ENCODE measurements at regions not wholly inside any gene's neighbourhood (a gene's known extent, or its start where the extent isn't known, plus 50 kb on each side); places are given as distances from the start of the nearest gene placed in this dataset.
"Not testable (repeated sequence)": the region's sequence is repeated elsewhere in the genome, so short reads cannot be mapped to it uniquely, and the experiment has no call there.

DNA sequence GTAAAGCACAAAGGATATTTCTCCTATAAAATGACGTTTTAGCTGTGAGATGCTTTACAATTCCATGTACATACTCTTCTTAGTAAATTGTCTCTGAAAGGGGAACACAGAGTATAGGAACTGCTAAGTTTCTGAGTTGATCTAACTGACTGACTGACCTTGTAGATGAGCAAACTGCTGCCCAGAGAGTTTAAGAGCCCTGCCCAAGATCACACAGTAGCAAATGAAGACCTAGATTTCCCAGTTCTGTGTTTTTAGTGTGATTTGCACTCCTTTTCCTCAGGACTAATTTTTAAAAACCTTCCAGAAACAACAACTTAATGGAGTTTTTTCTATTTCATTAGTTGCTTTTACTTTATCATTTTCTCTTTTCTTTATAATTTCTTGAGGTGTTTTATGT lies 247.7 kb downstream of the PDCD6IP start:
- no peak overlapping the region for H3K4me2 ChIP-seq (ENCODE audit: low read depth, low read length, poor library complexity, severe bottlenecking)
- H3K79me2 ChIP-seq (ENCODE audit: insufficient read depth, low read length) = no peaks in the 10 kb centered on the region
- no peaks in the 10 kb centered on the region for H3K9me3 ChIP-seq (ENCODE audit: insufficient read depth, low read length)
- H3K9me2 ChIP-seq (replicated peaks; ENCODE audit: insufficient read depth, low read length) = no peaks in the 10 kb centered on the region
- H2AFZ ChIP-seq (ENCODE audit: low read depth, low read length, severe bottlenecking) = no peak overlapping the region
- H3K27me3 ChIP-seq (ENCODE audit: low read length) = no peaks in the 10 kb centered on the region
- H3K27ac ChIP-seq (ENCODE audit: low read depth, low read length) = no peak overlapping the region
- no peak overlapping the region for H3K4me3 ChIP-seq (ENCODE audit: insufficient read depth, low read length, poor library complexity, severe bottlenecking)
- no peaks in the 10 kb centered on the region for H3K36me3 ChIP-seq (ENCODE audit: low read length)
- no peak overlapping the region for H3K9ac ChIP-seq (ENCODE audit: low read length)
- H3F3A ChIP-seq (ENCODE audit: insufficient read depth) = no peaks in the 10 kb centered on the region
- no peaks in the 10 kb centered on the region for H4K20me1 ChIP-seq (ENCODE audit: low read depth, low read length)
- no peak for TF ChIP-seq EZH2phosphoT487 (conservative IDR thresholded peaks at IDR 0.05; ENCODE audit: low read length)

DNA sequence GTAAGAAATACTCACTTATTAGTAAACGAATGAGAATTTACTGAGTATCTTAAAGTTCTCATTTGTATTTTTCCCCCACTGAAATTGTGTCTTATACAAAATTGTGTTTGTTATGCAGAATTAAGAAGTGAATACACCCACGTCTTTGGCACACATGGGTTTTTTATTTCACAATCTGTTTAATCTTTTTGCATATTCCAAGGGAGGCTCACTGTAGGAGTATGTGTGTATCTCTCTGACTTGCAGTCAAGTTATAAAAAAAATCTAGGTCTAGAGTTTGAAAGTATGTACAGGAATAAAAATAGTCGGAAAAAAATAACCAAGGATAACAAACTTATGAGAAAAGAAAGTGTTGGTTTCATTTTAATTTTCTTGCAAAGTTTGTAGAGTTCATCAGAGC lies 255.2 kb downstream of the PDCD6IP start:
- peaks cover 5% of the 10 kb centered on the region; the same call in 1 of the 2 replicates for H3K9me3 ChIP-seq (ENCODE audit: insufficient read depth, low read length)

GRCh38 chr3:34056181-34056910 lies 257.9 kb downstream of the PDCD6IP start:
- Histone ChIP-seq H3K9me3 (ENCODE audit: insufficient read depth, low read length) (peaks cover 5% of the 10 kb centered on the region; the same call in 1 of the 2 replicates), H3F3A (ENCODE audit: insufficient read depth) (peaks cover 3% of the 10 kb centered on the region; the same call in 1 of the 2 replicates), H2AFZ (ENCODE audit: low read depth, low read length, severe bottlenecking) (no peak overlapping the region), H3K27ac (ENCODE audit: low read depth, low read length) (peak overlapping the region; percentile 30; the same call in 1 of the 2 replicates), H3K27me3 (ENCODE audit: low read length) (no peaks in the 10 kb centered on the region), H4K20me1 (ENCODE audit: low read depth, low read length) (no peaks in the 10 kb centered on the region), H3K9ac (ENCODE audit: low read length) (no peak overlapping the region), H3K4me2 (ENCODE audit: low read depth, low read length, poor library complexity, severe bottlenecking) (peak overlapping the region; percentile 31), H3K79me2 (ENCODE audit: insufficient read depth, low read length) (no peaks in the 10 kb centered on the region), H3K36me3 (ENCODE audit: low read length) (no peaks in the 10 kb centered on the region), H3K9me2 (replicated peaks; ENCODE audit: insufficient read depth, low read length) (no peaks in the 10 kb centered on the region), H3K4me3 (ENCODE audit: insufficient read depth, low read length, poor library complexity, severe bottlenecking) (no peak overlapping the region)
- no peak for TF ChIP-seq EZH2phosphoT487 (conservative IDR thresholded peaks at IDR 0.05; ENCODE audit: low read length)
- TF ChIP-seq, protein P1, sequence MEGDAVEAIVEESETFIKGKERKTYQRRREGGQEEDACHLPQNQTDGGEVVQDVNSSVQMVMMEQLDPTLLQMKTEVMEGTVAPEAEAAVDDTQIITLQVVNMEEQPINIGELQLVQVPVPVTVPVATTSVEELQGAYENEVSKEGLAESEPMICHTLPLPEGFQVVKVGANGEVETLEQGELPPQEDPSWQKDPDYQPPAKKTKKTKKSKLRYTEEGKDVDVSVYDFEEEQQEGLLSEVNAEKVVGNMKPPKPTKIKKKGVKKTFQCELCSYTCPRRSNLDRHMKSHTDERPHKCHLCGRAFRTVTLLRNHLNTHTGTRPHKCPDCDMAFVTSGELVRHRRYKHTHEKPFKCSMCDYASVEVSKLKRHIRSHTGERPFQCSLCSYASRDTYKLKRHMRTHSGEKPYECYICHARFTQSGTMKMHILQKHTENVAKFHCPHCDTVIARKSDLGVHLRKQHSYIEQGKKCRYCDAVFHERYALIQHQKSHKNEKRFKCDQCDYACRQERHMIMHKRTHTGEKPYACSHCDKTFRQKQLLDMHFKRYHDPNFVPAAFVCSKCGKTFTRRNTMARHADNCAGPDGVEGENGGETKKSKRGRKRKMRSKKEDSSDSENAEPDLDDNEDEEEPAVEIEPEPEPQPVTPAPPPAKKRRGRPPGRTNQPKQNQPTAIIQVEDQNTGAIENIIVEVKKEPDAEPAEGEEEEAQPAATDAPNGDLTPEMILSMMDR (IDR thresholded peaks at IDR 0.05; ENCODE audit: insufficient read depth, low read length, poor library complexity, severe bottlenecking) = no peak

More for the DNA sequence above, 255.2 kb downstream of the PDCD6IP start:
- no peaks in the 10 kb centered on the region for H3K79me2 ChIP-seq (ENCODE audit: insufficient read depth, low read length)
- no peak overlapping the region for H3K9ac ChIP-seq (ENCODE audit: low read length)
- no peaks in the 10 kb centered on the region for H3K27me3 ChIP-seq (ENCODE audit: low read length)
- no peak overlapping the region for H3K4me3 ChIP-seq (ENCODE audit: insufficient read depth, low read length, poor library complexity, severe bottlenecking)
- TF ChIP-seq, protein P1 (IDR thresholded peaks at IDR 0.05; ENCODE audit: insufficient read depth, low read length, poor library complexity, severe bottlenecking) = no peak
- no peak for TF ChIP-seq EZH2phosphoT487 (conservative IDR thresholded peaks at IDR 0.05; ENCODE audit: low read length)
- H3F3A ChIP-seq (ENCODE audit: insufficient read depth) = peaks cover 3% of the 10 kb centered on the region; the same call in 1 of the 2 replicates
- no peaks in the 10 kb centered on the region for H4K20me1 ChIP-seq (ENCODE audit: low read depth, low read length)
- no peak overlapping the region for H3K27ac ChIP-seq (ENCODE audit: low read depth, low read length)
- H3K4me2 ChIP-seq (ENCODE audit: low read depth, low read length, poor library complexity, severe bottlenecking) = no peak overlapping the region
- no peak overlapping the region for H2AFZ ChIP-seq (ENCODE audit: low read depth, low read length, severe bottlenecking)
- H3K36me3 ChIP-seq (ENCODE audit: low read length) = no peaks in the 10 kb centered on the region
- no peaks in the 10 kb centered on the region for H3K9me2 ChIP-seq (replicated peaks; ENCODE audit: insufficient read depth, low read length)

DNA sequence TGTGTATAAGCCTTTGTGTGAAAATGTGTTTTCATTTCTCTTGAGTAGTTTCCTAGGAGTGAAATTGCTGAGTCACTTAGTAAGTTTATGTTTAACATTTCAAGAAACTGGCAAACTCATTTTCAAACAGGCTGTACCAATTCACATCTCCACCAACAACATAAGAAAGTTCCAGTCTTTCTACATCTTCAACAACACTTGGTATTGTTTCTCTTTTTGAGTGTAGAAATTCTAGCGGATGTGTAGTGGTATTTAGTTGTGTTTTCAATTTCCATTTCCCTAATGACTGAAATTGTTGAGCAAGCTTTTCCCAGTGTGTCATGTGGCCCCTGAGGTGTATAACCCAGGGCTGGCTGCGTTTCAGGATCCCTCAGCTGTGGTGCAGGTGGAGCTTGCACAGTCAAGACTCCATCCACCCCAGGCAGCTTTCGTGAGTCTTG lies 258.5 kb downstream of the PDCD6IP start:
- Histone ChIP-seq H4K20me1 (ENCODE audit: low read depth, low read length) (no peaks in the 10 kb centered on the region), H3K4me2 (ENCODE audit: low read depth, low read length, poor library complexity, severe bottlenecking) (peak overlapping the region; percentile 31), H2AFZ (ENCODE audit: low read depth, low read length, severe bottlenecking) (no peak overlapping the region), H3K9me2 (replicated peaks; ENCODE audit: insufficient read depth, low read length) (no peaks in the 10 kb centered on the region), H3K36me3 (ENCODE audit: low read length) (no peaks in the 10 kb centered on the region), H3K27ac (ENCODE audit: low read depth, low read length) (peak overlapping the region; percentile 30; the same call in 1 of the 2 replicates), H3K27me3 (ENCODE audit: low read length) (no peaks in the 10 kb centered on the region), H3K79me2 (ENCODE audit: insufficient read depth, low read length) (no peaks in the 10 kb centered on the region), H3K4me3 (ENCODE audit: insufficient read depth, low read length, poor library complexity, severe bottlenecking) (no peak overlapping the region), H3K9ac (ENCODE audit: low read length) (no peak overlapping the region), H3K9me3 (ENCODE audit: insufficient read depth, low read length) (peaks cover 5% of the 10 kb centered on the region; the same call in 1 of the 2 replicates), H3F3A (ENCODE audit: insufficient read depth) (peaks cover 3% of the 10 kb centered on the region; the same call in 1 of the 2 replicates)
- no peak for TF ChIP-seq EZH2phosphoT487 (conservative IDR thresholded peaks at IDR 0.05; ENCODE audit: low read length)
- TF ChIP-seq, protein P1 (IDR thresholded peaks at IDR 0.05; ENCODE audit: insufficient read depth, low read length, poor library complexity, severe bottlenecking) = no peak

DNA sequence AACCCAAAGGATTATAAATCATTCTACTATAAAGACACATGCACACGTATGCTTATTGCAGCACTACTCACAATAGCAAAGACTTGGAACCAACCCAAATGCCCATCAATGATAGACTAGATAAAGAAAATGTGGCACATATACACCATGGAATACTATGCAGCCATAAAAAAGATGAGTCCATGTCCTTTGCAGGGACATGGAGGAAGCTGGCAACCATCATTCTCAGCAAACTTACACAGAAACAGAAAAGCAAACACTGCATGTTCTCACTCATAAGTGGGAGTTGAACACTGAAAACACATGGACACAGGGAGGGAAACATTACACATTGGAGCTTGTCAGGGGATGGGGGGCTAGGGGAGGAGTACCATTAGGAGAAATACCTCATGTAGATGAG lies 262.6 kb downstream of the PDCD6IP start:
- not testable (repeated sequence) for H3K9ac ChIP-seq (ENCODE audit: low read length); H3F3A ChIP-seq (ENCODE audit: insufficient read depth); H2AFZ ChIP-seq (ENCODE audit: low read depth, low read length, severe bottlenecking); H3K4me3 ChIP-seq (ENCODE audit: insufficient read depth, low read length, poor library complexity, severe bottlenecking); H3K27ac ChIP-seq (ENCODE audit: low read depth, low read length); H3K79me2 ChIP-seq (ENCODE audit: insufficient read depth, low read length); H3K27me3 ChIP-seq (ENCODE audit: low read length); H3K9me3 ChIP-seq (ENCODE audit: insufficient read depth, low read length); H3K9me2 ChIP-seq (replicated peaks; ENCODE audit: insufficient read depth, low read length); H3K36me3 ChIP-seq (ENCODE audit: low read length); H4K20me1 ChIP-seq (ENCODE audit: low read depth, low read length); H3K4me2 ChIP-seq (ENCODE audit: low read depth, low read length, poor library complexity, severe bottlenecking)
